BJ (cell line): ENCODE measurements at regions not wholly inside any gene's neighbourhood (a gene's known extent, or its start where the extent isn't known, plus 50 kb on each side); places are given as distances from the start of the nearest gene placed in this dataset.

Experiments used
- CTCF ChIA-PET: fragments of 350-600 bp; formaldehyde crosslinking; extraction: SDS; loops from one replicate; lab custom pipeline; 2021; ENCODE audit warnings: antibody characterized with exemption, inconsistent platforms; lab: Yijun Ruan, JAX
- POLR2A ChIA-PET: fragments of 300-600 bp; sonication (Branson Sonifier 250); formaldehyde crosslinking; extraction: SDS; loops from one replicate; lab custom pipeline; 2021; ENCODE audit warnings: antibody characterized with exemption; lab: Charles Lee
- DNase-seq: peaks from one replicate; pipeline ENCODE4 v3.0.0-alpha.2; 2011; ENCODE audit warnings: low read depth
- H3K27me3 ChIP-seq: 2 replicates; pipeline ENCODE4 v1.6.0; 2011; ENCODE audit warnings: low read length; ENCODE audit not compliant: control insufficient read depth, insufficient read depth
- H3K36me3 ChIP-seq: 2 replicates; pipeline ENCODE4 v1.5.1; 2011; ENCODE audit warnings: low read length; ENCODE audit not compliant: control insufficient read depth, insufficient read depth
- H3K4me3 ChIP-seq: 2 replicates; pipeline ENCODE4 v1.5.1; 2011; ENCODE audit warnings: low read depth, mild to moderate bottlenecking, control low read depth, low read length
- CTCF ChIP-seq: IDR thresholded peaks from 2 replicates; pipeline ENCODE4 v1.5.1; 2011; ENCODE audit warnings: low read depth, mild to moderate bottlenecking, control low read depth, inconsistent platforms, low read length, moderate library complexity; ENCODE audit not compliant: insufficient read depth

GRCh38 chr10:83919187-83919586, 220.1 kb upstream of the GHITM start:
- no peak for DNase-seq
- no peak for TF ChIP-seq CTCF
- ChIA-PET POLR2A (no interaction called here), CTCF (no interaction called here)
- Histone ChIP-seq H3K4me3 (no peak overlapping the region), H3K27me3 (no peaks in the 10 kb centered on the region), H3K36me3 (no peaks in the 10 kb centered on the region)

DNA sequence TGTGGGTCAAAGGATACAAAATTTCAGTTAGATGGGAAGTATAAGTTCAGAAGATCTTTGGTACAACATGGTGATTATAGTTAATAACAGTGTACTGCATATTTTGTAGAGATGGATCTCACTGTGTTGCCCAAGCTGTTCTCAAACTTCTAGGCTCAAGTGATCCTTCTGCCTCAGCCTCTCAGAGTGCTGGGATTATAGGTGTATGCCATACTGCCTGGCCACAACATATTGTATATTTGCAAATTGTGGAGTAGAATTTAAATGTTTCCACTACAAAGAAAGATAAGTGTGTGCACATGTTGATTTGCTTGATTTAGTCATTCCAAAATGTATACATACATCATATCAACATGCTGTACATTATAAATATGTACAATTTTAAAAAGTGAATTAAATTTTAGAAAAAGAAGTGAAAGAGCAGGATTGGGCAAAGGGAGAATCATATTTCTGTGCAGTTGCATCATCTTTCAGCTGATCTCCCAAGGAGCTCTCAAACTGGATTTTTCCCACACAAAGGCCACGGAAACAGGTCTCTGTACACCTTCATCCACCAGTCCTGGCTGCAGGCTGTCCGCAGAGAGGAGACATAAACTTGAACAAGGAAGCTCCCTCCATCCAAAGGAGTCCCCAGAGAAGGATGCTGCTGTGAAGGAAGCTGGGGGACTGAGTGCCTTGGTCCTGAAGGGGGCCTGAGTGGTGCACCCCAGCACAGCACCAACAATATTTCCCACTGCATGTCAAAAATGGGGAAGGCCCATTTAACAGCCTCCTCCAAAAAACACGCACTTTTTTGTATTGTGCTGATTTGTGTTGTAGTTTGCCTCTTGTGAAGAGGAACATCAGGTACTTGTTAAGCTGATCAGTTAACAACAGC, 217.1 kb upstream of the GHITM start:
- Histone ChIP-seq H3K36me3 (no peaks in the 10 kb centered on the region), H3K4me3 (no peak overlapping the region), H3K27me3 (no peaks in the 10 kb centered on the region)
- DNase-seq = no peak
- TF ChIP-seq CTCF = no peak
- CTCF ChIA-PET = no interaction called here
- POLR2A ChIA-PET = no interaction called here

- TF ChIP-seq CTCF = no peak
- Histone ChIP-seq H3K4me3 (no peak overlapping the region), H3K36me3 (no peaks in the 10 kb centered on the region), H3K27me3 (no peaks in the 10 kb centered on the region)
- no peak for DNase-seq
- ChIA-PET POLR2A (no interaction called here), CTCF (no interaction called here)
Measured at GRCh38 chr10:83925133-83925532, 214.2 kb upstream of the GHITM start.

GRCh38 chr10:83926606-83927005, 212.7 kb upstream of the GHITM start:
- ChIA-PET POLR2A (no interaction called here), CTCF (no interaction called here)
- no peaks in the 10 kb centered on the region for H3K36me3 ChIP-seq
- TF ChIP-seq CTCF = no peak
- no peak overlapping the region for H3K4me3 ChIP-seq
- DNase-seq = no peak
- no peaks in the 10 kb centered on the region for H3K27me3 ChIP-seq

DNA sequence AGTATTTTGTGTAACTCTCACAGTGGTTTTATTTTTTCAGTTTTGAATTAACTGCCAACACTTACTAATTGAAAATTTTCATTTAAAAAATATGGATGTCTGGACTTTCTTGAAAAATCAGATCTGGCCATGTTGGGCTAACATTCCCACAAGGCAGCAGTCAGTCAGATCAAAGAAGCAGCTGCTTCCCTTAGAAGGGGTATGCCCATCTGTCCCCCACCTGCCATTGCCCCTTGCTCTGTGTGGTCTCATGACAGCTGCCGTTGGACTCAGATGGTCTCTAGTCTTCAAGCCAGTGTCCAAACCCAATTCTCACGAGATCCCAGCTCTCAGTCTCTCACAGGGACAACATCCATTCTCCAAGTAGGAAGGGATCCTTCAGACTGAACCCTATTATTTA, 212.1 kb upstream of the GHITM start:
- POLR2A ChIA-PET = no interaction called here

More for the DNA sequence above, 212.1 kb upstream of the GHITM start:
- no peak overlapping the region for H3K4me3 ChIP-seq
- no peaks in the 10 kb centered on the region for H3K27me3 ChIP-seq
- no peak for TF ChIP-seq CTCF
- CTCF ChIA-PET = no interaction called here
- H3K36me3 ChIP-seq = no peaks in the 10 kb centered on the region
- DNase-seq = no peak
